ENCODE measurements at regions not wholly inside any gene's neighbourhood (a gene's known extent, or its start where the extent isn't known, plus 50 kb on each side); places are given as distances from the start of the nearest gene placed in this dataset.

GRCh38 chrX:150081076-150081475 is 142.8 kb upstream of the EOLA2 start:
- Histone ChIP-seq H3K4me3 (no peak overlapping the region), H3K4me1 (no peaks in the 10 kb centered on the region), H3K27me3 (no peaks in the 10 kb centered on the region), H3K36me3 (no peaks in the 10 kb centered on the region), H3K27ac (no peak overlapping the region), H3K9me3 (no peaks in the 10 kb centered on the region)
- 83% methylated on average over 3 of the region's 3 CpGs for WGBS
- TF ChIP-seq POLR2A (IDR thresholded peaks at IDR 0.05), result no peak
- TF ChIP-seq POLR2AphosphoS5 (IDR thresholded peaks at IDR 0.05), result no peak
- no peak for TF ChIP-seq EP300 (IDR thresholded peaks at IDR 0.05)
- no peak for TF ChIP-seq CTCF (IDR thresholded peaks at IDR 0.05)
- DNase-seq (ENCODE audit: low spot score in 2 of 2), result no peak

GRCh38 chrX:150084496-150085229 is 146.4 kb upstream of the EOLA2 start:
- Histone ChIP-seq H3K27me3 (no peaks in the 10 kb centered on the region), H3K9me3 (no peaks in the 10 kb centered on the region), H3K4me3 (no peak overlapping the region), H3K36me3 (no peaks in the 10 kb centered on the region), H3K27ac (no peak overlapping the region), H3K4me1 (no peaks in the 10 kb centered on the region)
- TF ChIP-seq EP300 (IDR thresholded peaks at IDR 0.05) (no peak), CTCF (IDR thresholded peaks at IDR 0.05) (no peak), POLR2A (IDR thresholded peaks at IDR 0.05) (no peak), POLR2AphosphoS5 (IDR thresholded peaks at IDR 0.05) (no peak)
- no peak for DNase-seq (ENCODE audit: low spot score in 2 of 2)
- WGBS, result 59% methylated on average over 5 of the region's 5 CpGs

GRCh38 chrX:150085881-150086280 is 147.6 kb upstream of the EOLA2 start:
- DNase-seq (ENCODE audit: low spot score in 2 of 2), result no peak
- Histone ChIP-seq H3K27ac (no peak overlapping the region), H3K36me3 (no peaks in the 10 kb centered on the region), H3K4me1 (no peaks in the 10 kb centered on the region), H3K4me3 (no peak overlapping the region), H3K9me3 (no peaks in the 10 kb centered on the region), H3K27me3 (no peaks in the 10 kb centered on the region)
- TF ChIP-seq CTCF (IDR thresholded peaks at IDR 0.05) (no peak), EP300 (IDR thresholded peaks at IDR 0.05) (no peak), POLR2A (IDR thresholded peaks at IDR 0.05) (no peak), POLR2AphosphoS5 (IDR thresholded peaks at IDR 0.05) (no peak)
- 27% methylated on average over 1 of the region's 1 CpG for WGBS

GRCh38 chrX:150086371-150086770 is 148.1 kb upstream of the EOLA2 start:
- 78% methylated on average over 2 of the region's 2 CpGs for WGBS
- no peaks in the 10 kb centered on the region for H3K9me3 ChIP-seq
- H3K36me3 ChIP-seq, result no peaks in the 10 kb centered on the region
- H3K4me3 ChIP-seq, result no peak overlapping the region
- TF ChIP-seq CTCF (IDR thresholded peaks at IDR 0.05) (no peak), POLR2A (IDR thresholded peaks at IDR 0.05) (no peak)
- no peak overlapping the region for H3K27ac ChIP-seq
- no peaks in the 10 kb centered on the region for H3K27me3 ChIP-seq
- DNase-seq (ENCODE audit: low spot score in 2 of 2), result no peak
- H3K4me1 ChIP-seq, result no peaks in the 10 kb centered on the region

GRCh38 chrX:150087612-150088011 is 149.3 kb upstream of the EOLA2 start:
- Histone ChIP-seq H3K4me1 (no peaks in the 10 kb centered on the region), H3K9me3 (no peaks in the 10 kb centered on the region), H3K27me3 (no peaks in the 10 kb centered on the region), H3K4me3 (no peak overlapping the region), H3K36me3 (no peaks in the 10 kb centered on the region), H3K27ac (no peak overlapping the region)
- TF ChIP-seq POLR2A (IDR thresholded peaks at IDR 0.05) (no peak), POLR2AphosphoS5 (IDR thresholded peaks at IDR 0.05) (no peak), CTCF (IDR thresholded peaks at IDR 0.05) (no peak), EP300 (IDR thresholded peaks at IDR 0.05) (no peak)
- WGBS, result 70% methylated on average over 2 of the region's 2 CpGs
- DNase-seq (ENCODE audit: low spot score in 2 of 2), result no peak
